Spleen (tissue), 11 donors: ENCODE measurements at regions not wholly inside any gene's neighbourhood (a gene's known extent, or its start where the extent isn't known, plus 50 kb on each side); places are given as distances from the start of the nearest gene placed in this dataset.
A peak's percentile ranks its signal among the peaks of the same experiment; 100 is the strongest.

Experiments
- DNase-seq: peaks from one replicate; pipeline ENCODE4 v3.0.0-alpha.2; 2020
- H3K27ac ChIP-seq, 8 donors: fragments of 200-600 bp; sonication (generic) in 7 of 8; 1 replicate in 4 of 8; 2 replicates in 4 of 8; pipeline versions ENCODE4 v1.5.0 to v1.8.0; 2016 to 2021; ENCODE audit warnings: inconsistent platforms in 4 of 8, mild to moderate bottlenecking in 4 of 8, moderate library complexity in 1 of 8
- H3K27me3 ChIP-seq, 7 donors: fragments of 200-600 bp; sonication (generic) in 6 of 7; replicated peaks in 1 of 7; 1 replicate in 4 of 7; 2 replicates in 3 of 7; pipeline versions ENCODE4 v1.5.0 to v1.8.0; 2016 to 2021; ENCODE audit warnings: inconsistent platforms in 3 of 7, mild to moderate bottlenecking in 1 of 7
- H3K36me3 ChIP-seq, 6 donors: fragments of 200-600 bp; sonication (generic) in 5 of 6; 1 replicate in 4 of 6; 2 replicates in 2 of 6; pipeline versions ENCODE4 v1.5.0 to v1.8.0; 2016 to 2021; ENCODE audit warnings: inconsistent platforms in 2 of 6
- H3K4me1 ChIP-seq, 6 donors: fragments of 200-600 bp; sonication (generic) in 5 of 6; 1 replicate in 3 of 6; 2 replicates in 3 of 6; pipeline versions ENCODE4 v1.5.0 to v1.8.0; 2016 to 2021; ENCODE audit warnings: inconsistent platforms in 3 of 6
- H3K4me3 ChIP-seq, 8 donors: fragments of 200-600 bp; sonication (generic) in 7 of 8; 1 replicate in 4 of 8; 2 replicates in 4 of 8; pipeline versions ENCODE4 v1.5.0 to v1.8.0; 2016 to 2021; ENCODE audit warnings: inconsistent platforms in 4 of 8, mild to moderate bottlenecking in 4 of 8, moderate library complexity in 2 of 8
- H3K9me3 ChIP-seq, 8 donors: fragments of 200-600 bp; sonication (generic) in 7 of 8; 1 replicate in 4 of 8; 2 replicates in 4 of 8; pipeline versions ENCODE4 v1.5.0 to v1.8.0; 2016 to 2021; ENCODE audit warnings: inconsistent platforms in 4 of 8
- POLR2A ChIP-seq, 3 donors: fragments of 450-650 bp; IDR thresholded peaks; one replicate each; pipeline ENCODE4 v1.5.1; 2017; ENCODE audit warnings: antibody characterized with exemption in 3 of 3, mild to moderate bottlenecking in 1 of 3
- POLR2AphosphoS5 ChIP-seq, 3 donors: sonication (generic); formaldehyde crosslinking; IDR thresholded peaks; one replicate each; pipeline ENCODE4 v1.5.1; 2017; ENCODE audit warnings: antibody characterized with exemption in 3 of 3
- WGBS, 5 donors: extraction: QIAGEN DNeasy Blood & Tissue Kit in 3 of 5; methylation state at CpG; one replicate each; pipeline versions ENCODE4 v1.1.5 to v1.1.7; 2013 to 2018; 5-methylcytosine and 5-hydroxymethylcytosine counted together
- intact Hi-C: fragments of 100-400 bp; cut with DNase I; formaldehyde crosslinking; loops from one replicate; pipeline ENCODE4 v1.15.0; 2023; ENCODE audit warnings: low total_unique reads
- TF ChIP-seq, protein P1 (sequence below), 11 experiments: fragments of 200-600 bp in 7 of 11; fragments of 450-650 bp in 4 of 11; sonication (generic) in 4 of 11; IDR thresholded peaks in 8 of 11; conservative IDR thresholded peaks in 3 of 11; 1 replicate in 7 of 11; 2 replicates in 4 of 11; pipeline versions ENCODE4 v1.4.0 to v1.8.0; 2016 to 2021; ENCODE audit warnings: antibody characterized with exemption in 11 of 11, inconsistent platforms in 4 of 11, mild to moderate bottlenecking in 1 of 11
- donor health status: healthy with polysubstance abuse.
- donor health status: DM: no; HTN: no; CAD: no; lungs with moderate emphysema.
- donor health status: DM: no; HTN: no; CAD: no.
- donor health status: Bipolar disorder and iron deficiency.
- donor health status: healthy.
- donor health status: DM: no; HTN: no; CAD: no.
- donor health status: DM: yes; HTN: yes; CAD: no.

GRCh38 chr16:85231959-85232358 is 119.7 kb upstream of the CIBAR2 start:
- intact Hi-C loops: no loop called here
- H3K4me1 ChIP-seq: peaks cover 0 to 80% (median 51%) of the 10 kb centered on the region in 6 donors
- no peak for TF ChIP-seq POLR2A (IDR thresholded peaks at IDR 0.05)
- peak in 1 of 3 donors; percentile 35 for TF ChIP-seq POLR2AphosphoS5 (IDR thresholded peaks at IDR 0.05)
- TF ChIP-seq, protein P1, sequence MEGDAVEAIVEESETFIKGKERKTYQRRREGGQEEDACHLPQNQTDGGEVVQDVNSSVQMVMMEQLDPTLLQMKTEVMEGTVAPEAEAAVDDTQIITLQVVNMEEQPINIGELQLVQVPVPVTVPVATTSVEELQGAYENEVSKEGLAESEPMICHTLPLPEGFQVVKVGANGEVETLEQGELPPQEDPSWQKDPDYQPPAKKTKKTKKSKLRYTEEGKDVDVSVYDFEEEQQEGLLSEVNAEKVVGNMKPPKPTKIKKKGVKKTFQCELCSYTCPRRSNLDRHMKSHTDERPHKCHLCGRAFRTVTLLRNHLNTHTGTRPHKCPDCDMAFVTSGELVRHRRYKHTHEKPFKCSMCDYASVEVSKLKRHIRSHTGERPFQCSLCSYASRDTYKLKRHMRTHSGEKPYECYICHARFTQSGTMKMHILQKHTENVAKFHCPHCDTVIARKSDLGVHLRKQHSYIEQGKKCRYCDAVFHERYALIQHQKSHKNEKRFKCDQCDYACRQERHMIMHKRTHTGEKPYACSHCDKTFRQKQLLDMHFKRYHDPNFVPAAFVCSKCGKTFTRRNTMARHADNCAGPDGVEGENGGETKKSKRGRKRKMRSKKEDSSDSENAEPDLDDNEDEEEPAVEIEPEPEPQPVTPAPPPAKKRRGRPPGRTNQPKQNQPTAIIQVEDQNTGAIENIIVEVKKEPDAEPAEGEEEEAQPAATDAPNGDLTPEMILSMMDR (IDR thresholded peaks at IDR 0.05 in 8 of 11, conservative IDR thresholded peaks at IDR 0.05 in 3 of 11): no peak
- no peaks in the 10 kb centered on the region for H3K36me3 ChIP-seq
- no peaks in the 10 kb centered on the region for H3K9me3 ChIP-seq
- peaks cover 0 to 29% (median 18%) of the 10 kb centered on the region in 7 donors for H3K27me3 ChIP-seq
- DNase-seq: no peak
- peak overlapping the region in 5 of 8 donors; percentile 9 to 54 (median 39) for H3K27ac ChIP-seq
- 43 to 64% (median 53%) methylated on average over 8 of the region's 8 CpGs for WGBS, 5 donors
- no peak overlapping the region for H3K4me3 ChIP-seq

DNA sequence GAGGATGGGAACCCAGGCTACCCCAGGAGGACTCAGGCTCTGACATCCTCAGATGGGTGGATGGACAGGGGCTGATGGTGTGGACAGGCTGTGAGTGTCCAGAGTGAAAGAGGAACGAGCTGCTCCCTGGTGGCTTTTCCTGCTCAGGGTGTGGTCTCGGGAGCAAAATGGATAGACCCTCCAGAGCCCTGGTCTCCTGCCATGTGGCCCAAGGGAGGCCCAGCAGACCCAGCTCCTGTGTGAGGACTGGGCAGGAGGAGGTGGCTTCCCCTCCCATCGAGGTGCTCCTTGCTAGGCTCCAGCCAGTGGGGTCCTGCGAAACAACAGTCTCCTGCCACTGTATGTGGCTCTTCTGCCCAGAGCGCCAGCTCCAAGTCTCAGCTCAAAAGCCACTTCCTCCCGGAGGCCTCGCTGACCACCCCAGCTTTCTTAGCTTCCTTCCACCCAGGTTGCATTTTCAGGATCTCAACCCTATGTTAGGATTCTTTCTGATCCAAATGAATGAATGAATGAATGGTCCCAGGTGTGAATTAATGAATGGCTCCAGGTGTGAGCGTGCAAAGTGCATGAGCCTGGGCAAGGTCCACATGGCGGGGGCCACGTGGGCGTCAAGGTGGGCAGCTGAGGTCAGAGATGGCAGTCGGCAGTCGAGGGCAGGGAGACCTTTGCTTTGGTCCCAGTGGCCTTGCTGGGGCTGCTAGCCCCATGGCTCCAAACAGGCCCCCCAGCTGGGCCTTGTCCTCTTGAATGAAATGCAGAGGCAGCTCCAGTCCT is 120.3 kb upstream of the CIBAR2 start:
- Histone ChIP-seq H3K27me3 (peaks cover 0 to 32% (median 18%) of the 10 kb centered on the region in 7 donors), H3K9me3 (no peaks in the 10 kb centered on the region), H3K36me3 (no peaks in the 10 kb centered on the region), H3K4me1 (peaks cover 0 to 74% (median 50%) of the 10 kb centered on the region in 6 donors), H3K27ac (peak overlapping the region in 5 of 8 donors; percentile 9 to 54 (median 39)), H3K4me3 (no peak overlapping the region)
- no peak for DNase-seq
- 52 to 66% (median 58%) methylated on average over 13 of the region's 13 CpGs for WGBS, 5 donors
- TF ChIP-seq POLR2AphosphoS5 (IDR thresholded peaks at IDR 0.05) (no peak), POLR2A (IDR thresholded peaks at IDR 0.05) (no peak)
- TF ChIP-seq, protein P1 (IDR thresholded peaks at IDR 0.05 in 8 of 11, conservative IDR thresholded peaks at IDR 0.05 in 3 of 11): no peak
- intact Hi-C loops: no loop called here

DNA sequence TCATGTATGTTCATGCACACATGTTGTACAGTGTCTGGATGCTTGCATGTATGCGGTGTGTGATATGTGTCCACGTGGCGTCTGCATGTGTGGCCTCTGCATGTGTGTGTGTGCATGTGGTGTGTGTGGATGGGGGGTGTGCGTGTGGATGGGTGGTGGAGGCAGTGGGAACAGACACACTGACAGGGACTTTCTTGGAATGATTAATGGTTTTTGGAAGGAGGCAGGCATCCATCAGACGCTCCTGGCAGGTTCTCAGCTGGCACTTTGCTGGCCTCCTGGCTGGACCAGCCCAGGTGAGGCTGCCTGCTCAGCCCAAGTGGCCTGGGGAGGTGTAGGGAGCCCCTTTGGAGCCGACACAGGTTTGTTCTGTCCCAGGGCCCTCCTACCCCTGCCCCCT is 121.2 kb upstream of the CIBAR2 start:
- DNase-seq: no peak
- Histone ChIP-seq H3K4me1 (peaks cover 0 to 72% (median 45%) of the 10 kb centered on the region in 6 donors), H3K27ac (peak overlapping the region in 4 of 8 donors; percentile 76 to 82 (median 80)), H3K4me3 (no peak overlapping the region), H3K36me3 (no peaks in the 10 kb centered on the region), H3K9me3 (no peaks in the 10 kb centered on the region), H3K27me3 (peaks cover 0 to 42% (median 18%) of the 10 kb centered on the region in 7 donors)
- TF ChIP-seq, protein P1 (IDR thresholded peaks at IDR 0.05 in 8 of 11, conservative IDR thresholded peaks at IDR 0.05 in 3 of 11): no peak
- intact Hi-C loops: no loop called here
- 89 to 94% (median 90%) methylated on average over 5 to 6 of the region's 6 CpGs for WGBS, 5 donors
